HG02970 (cell line): ENCODE measurements at regions not wholly inside any gene's neighbourhood (a gene's known extent, or its start where the extent isn't known, plus 50 kb on each side); places are given as distances from the start of the nearest gene placed in this dataset.

ENCODE experiments used
- ATAC-seq: cut with Tn5 transposase; IDR thresholded peaks from one replicate; pipeline ENCODE4 v1.9.1; 2021; ENCODE audit warnings: mild to moderate bottlenecking, moderate library complexity, moderate number of reproducible peaks; ENCODE audit not compliant: unreplicated experiment, low FRiP score

DNA sequence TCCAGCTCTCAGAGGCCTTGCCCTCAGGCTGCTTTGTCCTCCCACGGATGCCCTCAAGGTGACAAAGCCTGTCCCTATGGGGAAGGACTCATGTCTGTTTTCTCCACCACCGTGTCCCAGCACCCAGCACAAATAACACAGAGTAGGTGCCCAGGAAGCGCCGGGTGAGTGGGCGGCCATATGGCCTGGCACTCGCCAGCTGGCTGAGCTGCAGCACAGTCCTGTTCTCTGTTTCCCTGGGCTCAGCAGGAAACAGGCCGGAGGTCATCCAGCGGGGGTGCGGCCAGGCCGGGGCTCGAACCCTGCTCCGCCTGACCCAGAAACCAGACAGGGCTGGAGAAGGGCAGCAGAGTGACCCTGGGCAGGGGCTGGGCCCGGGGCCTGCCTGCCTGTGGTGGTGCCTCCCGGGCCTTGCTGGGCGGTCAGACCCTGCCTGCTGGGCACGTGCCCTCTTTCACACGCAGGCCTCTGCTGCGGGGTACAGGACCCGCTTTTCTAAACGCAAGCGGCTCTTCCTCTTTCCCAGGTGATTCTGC, 139.0 kb upstream of the CIBAR2 start:
- no peak for ATAC-seq

DNA sequence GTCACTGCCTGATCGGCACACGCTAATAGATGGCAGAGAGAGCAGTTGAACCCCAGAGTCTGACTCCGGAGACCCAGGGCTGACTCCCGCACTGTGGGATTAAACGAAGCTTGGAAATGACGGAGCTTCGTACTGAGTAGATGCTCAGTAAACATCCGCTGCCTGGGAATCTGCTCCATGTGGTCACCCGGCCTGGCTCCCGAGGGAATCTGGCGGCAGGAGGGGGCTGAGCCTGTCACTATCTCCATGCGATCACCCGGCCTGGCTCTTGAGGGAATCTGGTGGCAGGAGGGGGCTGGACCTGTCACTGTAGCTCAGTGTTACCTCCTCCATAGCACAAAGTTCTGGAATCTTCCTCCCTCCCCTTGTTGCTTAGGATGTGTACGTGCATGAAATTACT, 139.7 kb upstream of the CIBAR2 start:
- no peak for ATAC-seq

DNA sequence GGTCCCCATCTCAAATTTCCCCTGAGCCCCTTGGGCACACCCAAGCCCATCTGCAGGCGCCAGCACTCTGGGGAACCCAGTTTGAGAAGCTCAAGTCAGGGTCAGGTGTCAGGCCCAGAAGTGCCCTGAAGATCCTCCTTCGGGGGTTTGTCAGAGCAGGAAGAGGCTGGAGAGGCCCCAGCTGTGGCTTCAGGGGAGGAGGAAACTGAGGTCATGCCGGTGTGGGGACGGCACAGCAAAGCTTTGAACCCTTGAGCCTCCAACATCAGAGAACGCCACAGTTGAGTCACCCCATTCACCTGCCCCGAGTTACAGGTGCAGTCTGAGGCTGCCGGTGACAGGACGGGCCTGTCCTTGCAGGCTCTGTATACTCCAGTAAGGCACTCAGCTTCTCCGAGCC, 140.2 kb upstream of the CIBAR2 start:
- no peak for ATAC-seq

GRCh38 chr16:85253084-85253941, 141.0 kb upstream of the CIBAR2 start:
- ATAC-seq, result no peak

GRCh38 chr16:85254051-85254450, 141.8 kb upstream of the CIBAR2 start:
- no peak for ATAC-seq

GRCh38 chr16:85254921-85255320, 142.6 kb upstream of the CIBAR2 start:
- no peak for ATAC-seq

DNA sequence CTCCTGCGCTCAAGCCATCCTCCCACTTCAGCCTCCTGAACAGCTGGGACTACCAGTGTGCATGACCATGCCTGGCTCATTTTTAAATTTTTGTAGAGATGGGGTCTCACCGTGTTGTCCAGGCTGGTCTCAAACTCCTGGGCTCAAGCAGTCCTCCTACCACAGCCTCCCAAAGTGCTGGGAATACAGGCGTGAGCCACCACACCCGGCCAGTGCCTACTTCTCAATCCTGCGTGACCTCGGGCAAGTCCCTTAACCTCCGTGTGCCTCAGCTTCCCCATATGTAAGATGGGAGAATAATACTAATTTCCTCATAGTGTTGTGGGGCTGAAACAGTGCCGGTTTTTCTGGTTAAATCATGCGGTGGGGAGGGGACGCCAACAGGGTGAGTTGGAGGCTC, 143.5 kb upstream of the CIBAR2 start:
- no peak for ATAC-seq

DNA sequence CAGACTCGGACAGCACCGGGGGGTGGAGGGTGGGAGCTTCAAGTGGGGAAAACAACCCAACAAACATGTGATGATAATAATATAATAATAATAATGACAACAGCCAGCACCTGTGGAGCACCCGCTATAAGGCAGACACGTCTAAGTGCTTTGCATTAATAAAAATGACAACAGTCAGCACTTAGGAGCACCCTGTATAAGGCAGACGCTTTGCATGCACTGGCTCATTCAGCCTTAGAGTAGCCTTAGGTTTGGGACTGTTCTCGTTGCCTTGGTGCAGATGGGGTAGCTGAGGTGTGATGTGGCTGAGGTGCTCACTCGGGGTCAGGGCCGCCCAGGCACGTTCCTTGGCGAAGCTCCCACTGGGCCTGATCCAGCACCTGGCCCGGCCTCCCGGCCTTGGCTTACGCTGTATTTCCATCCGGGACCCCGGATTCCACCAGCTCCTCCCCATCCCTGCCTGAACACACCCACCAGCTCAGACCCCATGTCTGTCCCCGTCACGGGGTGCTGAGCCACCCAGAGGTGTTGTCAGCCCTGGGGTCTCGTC, 144.0 kb upstream of the CIBAR2 start:
- no peak for ATAC-seq

GRCh38 chr16:85257483-85257882, 145.2 kb upstream of the CIBAR2 start:
- ATAC-seq, result no peak

DNA sequence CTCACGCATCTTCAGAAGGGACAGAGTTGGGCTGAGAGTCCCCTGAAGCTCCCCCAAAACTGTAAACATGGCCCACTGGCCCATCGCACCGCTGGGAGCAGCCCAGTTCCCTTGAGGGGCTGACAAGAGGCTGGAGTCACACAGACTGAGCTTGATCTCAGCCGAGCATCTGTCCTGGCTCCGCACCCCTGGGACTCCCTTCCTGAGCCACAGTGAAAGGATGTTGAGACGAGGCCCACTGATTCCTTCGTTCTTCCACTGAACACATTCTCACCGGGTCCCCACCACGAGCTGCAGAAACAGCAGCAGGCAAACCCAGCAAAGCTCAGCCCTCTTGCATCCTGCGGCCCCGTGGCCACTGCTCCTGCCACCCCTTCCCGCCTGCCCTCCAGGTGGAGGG, 145.9 kb upstream of the CIBAR2 start:
- no peak for ATAC-seq

DNA sequence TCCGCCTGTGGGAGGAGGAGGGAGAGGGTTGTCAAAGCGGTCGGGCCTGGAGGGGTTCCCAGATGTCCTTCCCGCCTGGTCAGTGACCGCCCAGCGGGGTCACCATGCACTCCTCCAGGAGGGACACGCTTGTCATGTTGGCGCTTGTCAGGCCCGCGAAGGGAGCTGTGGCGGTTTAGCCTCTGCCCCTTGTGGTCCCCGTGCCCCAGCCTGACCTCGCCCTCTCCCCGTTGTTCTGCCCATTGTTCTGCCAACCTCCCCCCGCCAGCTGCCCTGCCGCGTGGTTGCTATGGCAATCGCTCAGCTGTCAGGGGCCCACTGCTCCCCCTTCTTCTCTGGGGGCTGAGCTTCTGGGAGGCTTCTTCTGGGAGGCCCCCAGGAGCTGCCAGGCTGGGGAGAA, 146.4 kb upstream of the CIBAR2 start:
- no peak for ATAC-seq

GRCh38 chr16:85259115-85259831, 147.0 kb upstream of the CIBAR2 start:
- no peak for ATAC-seq

- ATAC-seq, result no peak
Observed at GRCh38 chr16:85259832-85260167, 147.5 kb upstream of the CIBAR2 start.

- no peak for ATAC-seq
Observed at GRCh38 chr16:85261204-85261603, 148.9 kb upstream of the CIBAR2 start.

DNA sequence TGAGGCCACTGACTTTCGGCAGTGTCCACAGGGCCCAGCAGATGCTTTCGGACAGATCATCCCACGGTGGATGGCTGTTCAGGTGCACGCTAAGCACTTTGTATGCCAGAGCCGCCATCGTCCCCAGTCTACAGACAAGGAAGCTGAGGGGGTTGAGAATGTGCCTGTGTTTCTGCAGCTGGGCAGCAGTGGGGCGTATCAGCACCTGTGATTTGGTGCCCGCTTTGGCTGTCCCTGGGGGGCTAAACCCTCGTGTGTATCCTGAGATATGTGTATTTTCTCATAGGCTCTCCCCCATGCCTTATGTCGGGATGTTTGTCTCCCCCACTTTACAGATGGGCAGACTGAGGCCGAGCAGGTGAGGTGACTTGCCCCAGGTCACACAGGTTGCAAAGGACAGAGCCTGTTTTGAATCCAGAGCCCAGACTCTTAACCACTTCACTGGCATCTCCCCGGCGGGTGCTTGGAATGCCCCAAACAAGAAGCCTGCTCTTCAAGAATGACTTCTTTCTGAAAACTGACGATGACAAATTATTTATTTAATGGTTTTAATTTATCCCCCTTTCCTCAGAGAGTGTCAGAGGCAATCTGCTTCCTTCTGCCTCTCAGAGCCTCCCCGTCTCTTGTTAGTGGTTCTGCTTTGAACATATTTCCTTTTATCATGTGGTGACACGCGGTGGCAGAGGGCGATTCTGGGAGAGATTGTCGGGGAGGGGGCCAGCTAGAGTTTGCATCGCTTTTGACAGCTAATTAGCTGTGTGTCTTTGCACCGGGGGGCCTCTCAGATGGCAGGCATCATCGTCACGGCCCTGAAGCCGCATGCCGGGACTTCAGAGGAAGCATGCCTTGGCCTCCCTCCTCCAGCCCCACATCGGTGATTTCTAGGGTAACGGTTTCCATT, 149.6 kb upstream of the CIBAR2 start:
- no peak for ATAC-seq

DNA sequence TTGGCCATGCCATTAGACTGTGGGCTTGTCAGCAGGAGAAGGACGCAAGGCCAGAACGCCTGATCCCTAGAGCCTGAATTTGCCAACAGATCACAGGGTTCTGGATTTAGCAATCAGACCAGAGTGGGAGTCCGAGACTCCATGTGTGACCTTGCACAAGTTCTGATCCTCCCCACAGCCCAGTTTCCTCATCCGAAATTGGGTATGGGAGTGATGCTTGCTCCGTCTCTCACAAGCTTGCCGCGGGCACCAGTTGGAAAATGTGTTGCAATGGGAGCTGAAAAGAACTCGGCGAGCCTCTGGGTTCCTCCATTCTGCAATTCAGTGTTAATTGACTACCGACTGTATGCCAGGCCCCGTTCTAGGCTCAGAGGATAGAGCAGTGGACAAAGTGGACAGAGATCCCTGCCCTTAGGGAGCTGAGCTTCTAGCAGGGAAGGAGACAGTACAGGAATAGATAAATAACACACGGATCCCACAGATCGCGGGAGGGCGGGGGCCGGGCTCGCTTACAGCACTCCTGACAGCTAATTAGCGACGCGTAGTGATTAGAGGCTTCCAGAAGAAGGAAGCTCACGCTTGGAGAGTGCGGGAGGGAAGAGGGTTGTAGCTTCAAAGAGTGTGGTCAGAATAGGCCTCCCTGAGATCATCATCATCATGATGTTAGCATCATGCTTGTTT, 150.4 kb upstream of the CIBAR2 start:
- ATAC-seq, result no peak

DNA sequence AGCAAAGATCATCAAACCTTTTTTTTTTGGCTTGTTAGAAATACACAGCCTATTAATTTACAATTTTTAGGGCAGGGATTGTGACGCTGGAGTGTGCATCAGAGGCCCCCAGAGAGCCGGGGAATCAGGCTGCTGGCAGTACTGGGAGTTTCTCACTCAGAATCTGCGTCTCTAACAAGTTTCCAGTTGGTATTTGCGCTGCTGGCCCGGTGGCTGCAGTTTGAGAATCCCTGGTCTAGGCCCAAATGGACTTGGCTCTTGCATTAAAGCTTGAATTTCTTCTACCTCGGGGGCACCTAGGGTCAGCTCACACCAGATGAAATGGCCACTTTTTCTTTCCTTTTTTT, 150.9 kb upstream of the CIBAR2 start:
- ATAC-seq, result no peak

DNA sequence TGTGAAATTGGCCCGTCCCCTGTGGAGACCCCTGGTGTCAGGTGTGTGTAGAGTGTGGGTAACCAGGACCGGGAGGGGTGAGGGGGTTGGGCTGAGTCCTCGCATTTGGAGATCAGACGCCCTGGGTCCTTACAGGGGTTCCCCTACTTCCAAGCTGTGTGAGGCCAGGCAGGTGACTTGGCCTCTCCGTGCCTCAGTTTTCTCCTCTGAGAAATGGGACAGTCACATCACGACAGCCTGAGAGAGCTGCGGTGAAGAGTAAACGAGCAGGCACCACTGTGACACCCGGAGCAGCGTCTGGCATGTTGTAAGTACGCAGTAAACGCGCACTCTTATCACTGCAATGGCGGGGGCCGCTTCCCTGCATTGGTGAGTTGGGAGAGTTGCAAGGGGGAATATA, 152.5 kb upstream of the CIBAR2 start:
- ATAC-seq, result no peak

DNA sequence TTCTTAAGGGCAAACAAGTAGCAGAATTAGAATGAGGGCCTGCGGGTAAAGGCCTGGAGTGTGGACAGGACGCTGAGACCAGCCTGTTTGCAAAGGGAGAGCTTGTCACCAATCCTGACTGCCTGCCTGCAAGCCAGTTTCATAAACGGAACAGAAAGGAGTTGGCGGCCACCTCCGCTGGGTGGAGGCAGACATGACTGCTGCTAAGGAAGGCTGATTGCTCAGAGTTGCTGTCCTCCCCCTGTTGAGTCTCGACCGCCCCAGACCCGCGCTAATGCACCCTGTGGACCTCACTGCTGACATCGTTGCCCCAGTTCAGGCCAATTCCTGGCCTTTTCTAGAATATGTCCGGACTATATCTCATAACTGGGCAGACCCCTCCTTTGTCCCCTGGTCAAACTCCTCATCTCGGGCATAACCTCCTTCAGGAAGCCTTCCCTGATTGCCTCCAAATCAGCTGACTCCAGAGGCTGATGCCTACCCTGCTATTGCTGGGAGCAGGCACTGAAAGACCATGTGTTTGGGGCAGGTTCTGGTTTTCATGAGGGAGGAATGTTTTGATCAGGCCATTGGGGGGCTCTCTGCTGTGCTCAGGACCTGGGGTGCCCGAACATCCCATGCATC, 153.0 kb upstream of the CIBAR2 start:
- no peak for ATAC-seq

GRCh38 chr16:85265810-85266209, 153.5 kb upstream of the CIBAR2 start:
- no peak for ATAC-seq
